ENCODE measurements at regions not wholly inside any gene's neighbourhood (a gene's known extent, or its start where the extent isn't known, plus 50 kb on each side); places are given as distances from the start of the nearest gene placed in this dataset.

GRCh38 chr1:163813251-163813650, 491.5 kb downstream of the NUF2 start:
- no peaks in the 10 kb centered on the region for H3K27me3 ChIP-seq
- no peak overlapping the region for H3K27ac ChIP-seq
- H3K4me3 ChIP-seq: no peak overlapping the region
- H3K4me1 ChIP-seq: no peaks in the 10 kb centered on the region
- H3K36me3 ChIP-seq: no peaks in the 10 kb centered on the region
- TF ChIP-seq CTCF (IDR thresholded peaks at IDR 0.05): no peak
- no peak for TF ChIP-seq POLR2A (IDR thresholded peaks at IDR 0.05)
- no peak for DNase-seq
- H3K9me3 ChIP-seq: no peaks in the 10 kb centered on the region
- intact Hi-C loops (cut with DNase I; ENCODE audit: low total_unique reads): no loop called here

GRCh38 chr1:163820226-163820625, 498.5 kb downstream of the NUF2 start:
- DNase-seq: no peak
- Histone ChIP-seq H3K36me3 (no peaks in the 10 kb centered on the region), H3K4me3 (no peak overlapping the region), H3K9me3 (no peaks in the 10 kb centered on the region), H3K27ac (no peak overlapping the region), H3K4me1 (no peaks in the 10 kb centered on the region), H3K27me3 (no peaks in the 10 kb centered on the region)
- intact Hi-C loops (cut with DNase I; ENCODE audit: low total_unique reads): no loop called here
- TF ChIP-seq CTCF (IDR thresholded peaks at IDR 0.05) (no peak), POLR2A (IDR thresholded peaks at IDR 0.05) (no peak)

GRCh38 chr1:163820766-163821165, 499.0 kb downstream of the NUF2 start:
- Histone ChIP-seq H3K4me3 (no peak overlapping the region), H3K36me3 (no peaks in the 10 kb centered on the region), H3K9me3 (no peaks in the 10 kb centered on the region), H3K4me1 (no peaks in the 10 kb centered on the region), H3K27ac (no peak overlapping the region), H3K27me3 (no peaks in the 10 kb centered on the region)
- intact Hi-C loops (cut with DNase I; ENCODE audit: low total_unique reads): no loop called here
- no peak for DNase-seq
- TF ChIP-seq POLR2A (IDR thresholded peaks at IDR 0.05) (no peak), CTCF (IDR thresholded peaks at IDR 0.05) (peak in 1 of 4 experiments; percentile 19)

GRCh38 chr1:163821679-163822078, 499.9 kb downstream of the NUF2 start:
- Histone ChIP-seq H3K27me3 (no peaks in the 10 kb centered on the region), H3K4me1 (no peaks in the 10 kb centered on the region), H3K4me3 (no peak overlapping the region), H3K36me3 (no peaks in the 10 kb centered on the region), H3K9me3 (no peaks in the 10 kb centered on the region), H3K27ac (no peak overlapping the region)
- intact Hi-C loops (cut with DNase I; ENCODE audit: low total_unique reads): no loop called here
- no peak for DNase-seq
- TF ChIP-seq CTCF (IDR thresholded peaks at IDR 0.05) (no peak), POLR2A (IDR thresholded peaks at IDR 0.05) (no peak)

GRCh38 chr1:163823017-163823416, 501.3 kb downstream of the NUF2 start:
- Histone ChIP-seq H3K27me3 (no peaks in the 10 kb centered on the region), H3K27ac (no peak overlapping the region), H3K36me3 (no peaks in the 10 kb centered on the region), H3K4me1 (no peaks in the 10 kb centered on the region), H3K9me3 (no peaks in the 10 kb centered on the region), H3K4me3 (no peak overlapping the region)
- no peak for DNase-seq
- TF ChIP-seq CTCF (IDR thresholded peaks at IDR 0.05) (no peak), POLR2A (IDR thresholded peaks at IDR 0.05) (no peak)
- intact Hi-C loops (cut with DNase I; ENCODE audit: low total_unique reads): no loop called here
